K562 (cell line): ENCODE measurements at regions not wholly inside any gene's neighbourhood (a gene's known extent, or its start where the extent isn't known, plus 50 kb on each side); places are given as distances from the start of the nearest gene placed in this dataset.

Experiments
- ATAC-seq: fragments of 200-7000 bp; cut with Tn5 transposase; 3 replicates; pipeline ENCODE4 v1.9.1; 2020; ENCODE audit warnings: moderate library complexity
- BruUV-seq: library from RNA; stranded (reverse); fragments of 400-500 nt; replicated peaks from 2 replicates; lab custom pipeline; 2021; lab: Mats Ljungman, UMichigan
- CTCF ChIA-PET: fragments of 300-600 bp; formaldehyde crosslinking; extraction: SDS; loops from one replicate; lab custom pipeline; 2021; ENCODE audit warnings: low intra/inter-chr PET ratio; lab: Yijun Ruan, JAX
- POLR2A ChIA-PET: fragments of 300-600, 350-650 bp; sonication (Branson Sonifier 250); formaldehyde crosslinking; extraction: SDS; loops from one replicate; lab custom pipeline; 2021; ENCODE audit warnings: antibody characterized with exemption, inconsistent platforms; lab: Yijun Ruan, JAX
- DNase-seq, 4 experiments: peaks; one replicate each; pipeline versions ENCODE4 v3.0.0 to v3.0.0-alpha.2; 2011 to 2018; ENCODE audit warnings: low spot score in 3 of 4, mixed read lengths in 3 of 4; ENCODE audit errors: extremely low read depth in 1 of 4
- FAIRE-seq: peaks from 2 replicates; lab custom pipeline; 2011; peaks lifted over from hg19 to GRCh38; lab: Jason Lieb, UNC
- H2AFZ ChIP-seq: 2 replicates; pipeline ENCODE4 v1.6.0; 2011; ENCODE audit warnings: low read depth, low read length, control low read depth, inconsistent platforms
- H3K27ac ChIP-seq: fragments of 200-600 bp; 3 replicates; pipeline ENCODE4 v1.8.0; 2011; ENCODE audit warnings: low read depth, mild to moderate bottlenecking, control low read depth, inconsistent platforms, low read length, moderate library complexity, mixed read lengths; ENCODE audit errors: extremely low read depth
- H3K27me3 ChIP-seq, 2 experiments: fragments of 300-600 bp in 1 of 2; 2 replicates in 1 of 2; 3 replicates in 1 of 2; pipeline versions ENCODE4 v1.6.0 to v1.8.0; 2011; ENCODE audit warnings: inconsistent platforms in 2 of 2, low read length in 2 of 2, mild to moderate bottlenecking in 1 of 2, mixed read lengths in 1 of 2, moderate library complexity in 1 of 2; ENCODE audit not compliant: control insufficient read depth in 2 of 2, insufficient read depth in 2 of 2
- H3K36me3 ChIP-seq: fragments of 300-600 bp; 3 replicates; pipeline ENCODE4 v1.8.0; 2011; ENCODE audit warnings: mild to moderate bottlenecking, low read length, inconsistent platforms; ENCODE audit not compliant: control insufficient read depth, insufficient read depth
- H3K4me1 ChIP-seq, 2 experiments: fragments of 200-600 bp in 1 of 2; replicated peaks in 1 of 2; 2 replicates in 1 of 2; 3 replicates in 1 of 2; pipeline versions ENCODE4 v1.5.1 to v1.8.0; 2011; ENCODE audit warnings: inconsistent platforms in 2 of 2, low read length in 2 of 2, mild to moderate bottlenecking in 1 of 2, mixed read lengths in 1 of 2, moderate library complexity in 1 of 2; ENCODE audit not compliant: control insufficient read depth in 2 of 2, insufficient read depth in 2 of 2
- H3K4me2 ChIP-seq: 2 replicates; pipeline ENCODE4 v1.6.1; 2011; ENCODE audit warnings: low read length, control low read depth, inconsistent platforms, mixed read lengths; ENCODE audit not compliant: insufficient read depth
- H3K4me3 ChIP-seq: fragments of 200-600 bp; sonication (generic), shearing (Covaris generic); 2 replicates; pipeline ENCODE4 v1.5.1; 2016; ENCODE audit warnings: control low read depth, inconsistent platforms
- H3K79me2 ChIP-seq: fragments of 200-600 bp; 3 replicates; pipeline ENCODE4 v1.8.0; 2011; ENCODE audit warnings: low read length, inconsistent platforms; ENCODE audit not compliant: control insufficient read depth, insufficient read depth
- H3K9ac ChIP-seq, 2 experiments: 2 replicates each; pipeline versions ENCODE4 v1.6.0 to v1.6.1; 2011; ENCODE audit warnings: low read depth in 2 of 2, low read length in 2 of 2, control low read depth in 1 of 2, inconsistent platforms in 1 of 2, mild to moderate bottlenecking in 1 of 2, mixed read lengths in 1 of 2; ENCODE audit not compliant: insufficient read depth in 1 of 2
- H3K9me1 ChIP-seq: one replicate; pipeline ENCODE4 v1.6.0; 2011; ENCODE audit warnings: inconsistent platforms, mild to moderate bottlenecking, low read length, moderate library complexity; ENCODE audit not compliant: control insufficient read depth, insufficient read depth
- H3K9me3 ChIP-seq: replicated peaks from 2 replicates; pipeline ENCODE4 v1.5.1; 2011; ENCODE audit warnings: low read depth, low read length, inconsistent platforms; ENCODE audit not compliant: control insufficient read depth, insufficient read depth
- H4K20me1 ChIP-seq: replicated peaks from 2 replicates; pipeline ENCODE4 v1.6.1; 2011; ENCODE audit warnings: low read length, inconsistent platforms, mixed read lengths; ENCODE audit not compliant: control insufficient read depth, insufficient read depth
- FOXJ3 ChIP-seq: sonication (generic); formaldehyde crosslinking; IDR thresholded peaks from 2 replicates; pipeline ENCODE4 v1.4.0; 2020; ENCODE audit warnings: mild to moderate bottlenecking, missing genetic modification reagents
- MAZ ChIP-seq, 2 experiments: fragments of 450-650 bp in 1 of 2; sonication (generic) in 1 of 2; formaldehyde crosslinking; IDR thresholded peaks in 1 of 2; conservative IDR thresholded peaks in 1 of 2; 2 replicates each; pipeline versions ENCODE4 v1.4.0 to v1.5.0; 2020; ENCODE audit warnings: mild to moderate bottlenecking in 1 of 2, missing genetic modification reagents in 1 of 2
- MYBL2 ChIP-seq, 2 experiments: fragments of 450-650 bp in 1 of 2; sonication (generic) in 1 of 2; formaldehyde crosslinking in 1 of 2; IDR thresholded peaks; 2 replicates each; pipeline versions ENCODE4 v1.6.1 to v1.8.1; 2017 to 2022; ENCODE audit warnings: borderline replicate concordance in 1 of 2, inconsistent platforms in 1 of 2, low read depth in 1 of 2, mild to moderate bottlenecking in 1 of 2, missing genetic modification reagents in 1 of 2, moderate library complexity in 1 of 2
- NCOA1 ChIP-seq: fragments of 450-650 bp; IDR thresholded peaks from 2 replicates; pipeline ENCODE4 v1.6.1; 2016; ENCODE audit warnings: low read depth
- PCBP1 ChIP-seq: fragments of 200-400 bp; formaldehyde crosslinking; IDR thresholded peaks from 2 replicates; pipeline ENCODE4 v1.6.1; 2018; ENCODE audit warnings: mild to moderate bottlenecking, low read depth, low read length; ENCODE audit not compliant: poor library complexity, severe bottlenecking
- RBM25 ChIP-seq: fragments of 200-400 bp; formaldehyde crosslinking; IDR thresholded peaks from 2 replicates; pipeline ENCODE4 v1.6.1; 2018; ENCODE audit warnings: low read length, low read depth, moderate library complexity; ENCODE audit not compliant: severe bottlenecking
- TAF15 ChIP-seq: fragments of 200-400 bp; formaldehyde crosslinking; IDR thresholded peaks from 2 replicates; pipeline ENCODE4 v1.6.1; 2017; ENCODE audit warnings: mild to moderate bottlenecking, low read depth, low read length, moderate library complexity
- ZNF444 ChIP-seq: fragments of 250-450 bp; sonication (Bioruptor Pico); IDR thresholded peaks from 2 replicates; pipeline ENCODE4 v1.4.0; 2020; ENCODE audit warnings: mild to moderate bottlenecking, moderate library complexity
- WGBS: fragments of 100-300 bp; shearing (Covaris generic); methylation state at CpG from one replicate; pipeline ENCODE4 v1.1.6; 2016; ENCODE audit warnings: low coverage, mixed read lengths; ENCODE audit not compliant: insufficient coverage; ENCODE audit errors: missing lambda C conversion rate; 5-methylcytosine and 5-hydroxymethylcytosine counted together
- in situ Hi-C: fragments of 300-500 bp; cut with MboI; formaldehyde crosslinking; loops from 4 replicates; pipeline ENCODE4 v1.15.0; 2018; ENCODE audit warnings: inconsistent platforms, mixed read lengths
- intact Hi-C: fragments of 100-400 bp; cut with micrococcal nuclease; formaldehyde crosslinking; loops from 2 replicates; pipeline ENCODE4 v1.14.2; 2022
- TF ChIP-seq, protein P1 (sequence below), 3 experiments: fragments of 200-800 bp in 1 of 3; sonication (Bioruptor generic) in 1 of 3; sonication (generic) in 1 of 3; formaldehyde crosslinking in 1 of 3; IDR thresholded peaks; 2 replicates each; pipeline versions ENCODE4 v1.6.1 to v1.8.0; 2016 to 2022; ENCODE audit warnings: mild to moderate bottlenecking in 2 of 3, missing compliant biosample characterization in 2 of 3, missing genetic modification characterization in 2 of 3, missing genetic modification reagents in 1 of 3
- TF ChIP-seq, protein P2 (sequence below): fragments of 150-350 bp; conservative IDR thresholded peaks from 2 replicates; pipeline ENCODE4 v1.6.1; 2014; ENCODE audit warnings: low read length

GRCh38 chr4:3669553-3669949, 96.6 kb upstream of the ADRA2C start (continued):
- TF ChIP-seq, protein P1, sequence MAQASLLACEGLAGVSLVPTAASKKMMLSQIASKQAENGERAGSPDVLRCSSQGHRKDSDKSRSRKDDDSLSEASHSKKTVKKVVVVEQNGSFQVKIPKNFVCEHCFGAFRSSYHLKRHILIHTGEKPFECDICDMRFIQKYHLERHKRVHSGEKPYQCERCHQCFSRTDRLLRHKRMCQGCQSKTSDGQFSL (CRISPR knock-in tag; IDR thresholded peaks at IDR 0.05) = no peak
- TF ChIP-seq, protein P1 (tag; IDR thresholded peaks at IDR 0.05) = no peak
- TF ChIP-seq MAZ (CRISPR knock-in tag; conservative IDR thresholded peaks at IDR 0.05 in 1 of 2, IDR thresholded peaks at IDR 0.05 in 1 of 2) (no peak), ZNF444 (CRISPR knock-in tag) (no peak)

- no peak overlapping the region for H3K9ac ChIP-seq
- H4K20me1 ChIP-seq = 0 out of 2 replicates have a peak, but pooled peaks cover 8% of the 10 kb centered on the region
- no peak overlapping the region for H3K4me2 ChIP-seq
- H2AFZ ChIP-seq = no peak overlapping the region
- no peak overlapping the region for H3K27ac ChIP-seq
- in situ Hi-C loops = no loop called here
- ChIA-PET POLR2A (interaction anchor here (0.7 kb wide), 2 partner anchors 9 to 22 kb away, joined by 3 read pairs; no protein-coding TSS in a partner anchor), CTCF (no interaction called here)
- FAIRE-seq = no peak
- H3K36me3 ChIP-seq = no peaks in the 10 kb centered on the region
- H3K79me2 ChIP-seq = no peaks in the 10 kb centered on the region
- no peaks in the 10 kb centered on the region for H3K4me1 ChIP-seq
- H3K9me3 ChIP-seq = no peaks in the 10 kb centered on the region
- H3K4me3 ChIP-seq = no peak overlapping the region
- H3K27me3 ChIP-seq = peaks cover 19 to 53% of the 10 kb centered on the region in 2 experiments
- intact Hi-C loops = no loop called here
- H3K9me1 ChIP-seq = no peaks in the 10 kb centered on the region
- BruUV-seq = no TSS peak
- no peak for DNase-seq
- no peak for ATAC-seq
- 1% methylated on average over 26 of the region's 27 CpGs for WGBS
- TF ChIP-seq RBM25 = no peak
- TF ChIP-seq, protein P2, sequence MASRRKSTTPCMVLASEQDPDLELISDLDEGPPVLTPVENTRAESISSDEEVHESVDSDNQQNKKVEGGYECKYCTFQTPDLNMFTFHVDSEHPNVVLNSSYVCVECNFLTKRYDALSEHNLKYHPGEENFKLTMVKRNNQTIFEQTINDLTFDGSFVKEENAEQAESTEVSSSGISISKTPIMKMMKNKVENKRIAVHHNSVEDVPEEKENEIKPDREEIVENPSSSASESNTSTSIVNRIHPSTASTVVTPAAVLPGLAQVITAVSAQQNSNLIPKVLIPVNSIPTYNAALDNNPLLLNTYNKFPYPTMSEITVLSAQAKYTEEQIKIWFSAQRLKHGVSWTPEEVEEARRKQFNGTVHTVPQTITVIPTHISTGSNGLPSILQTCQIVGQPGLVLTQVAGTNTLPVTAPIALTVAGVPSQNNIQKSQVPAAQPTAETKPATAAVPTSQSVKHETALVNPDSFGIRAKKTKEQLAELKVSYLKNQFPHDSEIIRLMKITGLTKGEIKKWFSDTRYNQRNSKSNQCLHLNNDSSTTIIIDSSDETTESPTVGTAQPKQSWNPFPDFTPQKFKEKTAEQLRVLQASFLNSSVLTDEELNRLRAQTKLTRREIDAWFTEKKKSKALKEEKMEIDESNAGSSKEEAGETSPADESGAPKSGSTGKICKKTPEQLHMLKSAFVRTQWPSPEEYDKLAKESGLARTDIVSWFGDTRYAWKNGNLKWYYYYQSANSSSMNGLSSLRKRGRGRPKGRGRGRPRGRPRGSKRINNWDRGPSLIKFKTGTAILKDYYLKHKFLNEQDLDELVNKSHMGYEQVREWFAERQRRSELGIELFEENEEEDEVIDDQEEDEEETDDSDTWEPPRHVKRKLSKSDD = no peak
- TF ChIP-seq FOXJ3 = no peak
- no peak for TF ChIP-seq MYBL2 (IDR thresholded peaks at IDR 0.05; ENCODE audit: low read depth)
- no peak for TF ChIP-seq MYBL2 (CRISPR knock-in tag; IDR thresholded peaks at IDR 0.05; ENCODE audit: borderline replicate concordance)
- TF ChIP-seq PCBP1 = no peak
- no peak for TF ChIP-seq TAF15
- TF ChIP-seq NCOA1 = no peak
Observed at GRCh38 chr4:3668825-3669552, 97.2 kb upstream of the ADRA2C start.
